HG03196 (cell line): ENCODE measurements at regions not wholly inside any gene's neighbourhood (a gene's known extent, or its start where the extent isn't known, plus 50 kb on each side); places are given as distances from the start of the nearest gene placed in this dataset.
"Not testable (repeated sequence)": the region's sequence is repeated elsewhere in the genome, so short reads cannot be mapped to it uniquely, and the experiment has no call there.

Experiments used
- ATAC-seq: cut with Tn5 transposase; IDR thresholded peaks from one replicate; pipeline ENCODE4 v1.9.1; 2021; ENCODE audit not compliant: unreplicated experiment

- not testable (repeated sequence) for ATAC-seq
These were observed 293.8 kb downstream of the RDH14 start for GRCh38 chr2:18266699-18267098.

GRCh38 chr2:18265614-18266586 is 294.6 kb downstream of the RDH14 start:
- ATAC-seq, result no peak

- no peak for ATAC-seq
These were observed 297.9 kb downstream of the RDH14 start for GRCh38 chr2:18262601-18263000.

DNA sequence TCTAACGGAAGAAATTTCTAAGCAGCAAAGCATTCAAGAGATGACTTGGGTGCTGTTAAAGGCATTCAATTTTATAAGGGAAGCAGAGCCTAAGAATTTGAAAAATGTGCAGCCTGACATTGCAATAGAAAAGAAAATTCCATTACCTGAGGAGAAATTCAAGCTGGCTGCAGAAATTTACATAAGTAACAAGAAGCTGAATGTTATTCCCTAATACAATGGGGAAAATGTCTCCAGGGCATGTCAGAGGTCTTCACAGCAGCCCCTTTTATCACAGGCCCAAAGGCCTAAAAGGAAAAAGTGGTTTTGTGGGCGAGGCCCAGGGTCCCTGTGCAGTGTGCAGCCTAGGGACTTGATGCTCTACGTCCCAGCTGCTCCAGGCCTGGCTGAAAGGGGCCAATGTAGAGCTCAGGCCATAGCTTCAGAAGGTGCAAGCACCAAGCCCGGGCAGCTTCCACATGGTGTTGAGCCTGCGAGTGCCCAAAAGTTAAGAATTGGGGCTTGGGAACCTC is 306.7 kb downstream of the RDH14 start:
- no peak for ATAC-seq

DNA sequence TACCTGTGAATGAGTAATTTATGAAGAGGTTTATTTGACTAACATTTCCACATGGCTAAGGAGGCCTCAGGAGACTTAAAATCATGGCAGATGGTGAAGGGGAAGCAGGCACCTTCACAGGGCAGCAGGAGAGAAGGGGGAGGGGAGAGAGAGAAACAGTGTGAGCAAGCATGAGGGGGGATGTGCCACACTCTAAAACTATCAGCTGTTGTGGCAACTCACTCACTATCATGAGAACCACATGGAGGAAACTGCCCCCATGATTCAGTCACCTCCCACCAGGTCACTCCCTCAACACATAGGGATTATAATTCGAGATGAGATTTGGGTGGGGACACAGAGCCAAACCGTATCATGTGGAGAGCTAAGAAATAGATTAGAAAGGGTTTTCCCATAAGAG is 309.0 kb downstream of the RDH14 start:
- ATAC-seq, result no peak

DNA sequence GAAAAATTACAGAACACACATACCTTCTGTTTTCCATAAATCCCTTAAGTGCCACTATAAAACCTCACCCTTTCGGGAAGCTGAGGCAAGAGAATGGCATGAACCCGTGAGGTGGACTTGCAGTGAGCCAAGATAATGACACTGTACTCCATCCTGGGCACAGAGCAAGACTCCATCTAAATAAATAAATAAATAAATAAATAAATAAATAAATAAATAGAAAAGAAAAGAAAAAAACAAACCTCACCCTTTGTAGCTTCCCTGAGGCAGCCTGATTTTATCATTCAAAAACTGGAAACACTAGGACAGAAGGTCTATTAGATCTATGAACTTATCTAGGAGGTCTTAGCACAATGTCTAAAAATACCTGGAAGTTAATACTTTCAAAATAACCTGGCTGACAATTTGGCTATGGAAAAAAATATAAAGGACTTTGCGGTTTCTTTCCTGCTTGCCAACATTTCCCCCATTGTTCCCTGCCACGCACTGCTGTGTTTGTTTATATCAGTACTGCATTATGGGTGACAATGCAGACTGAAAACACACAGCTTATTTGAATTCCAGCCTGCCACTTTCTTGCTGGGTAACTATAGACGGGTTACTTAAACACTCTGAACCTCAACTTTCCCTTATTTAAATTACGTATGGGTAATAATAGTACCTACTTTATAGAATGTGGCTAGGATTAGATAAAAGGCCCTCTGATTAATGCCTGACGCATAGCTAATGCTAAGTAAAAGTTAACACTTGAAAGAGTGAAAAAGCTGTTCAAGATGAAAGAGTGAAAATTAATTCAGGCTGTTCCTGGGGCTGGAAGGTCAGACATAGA is 313.0 kb downstream of the RDH14 start:
- no peak for ATAC-seq

- no peak for ATAC-seq
These were observed 315.1 kb downstream of the RDH14 start for GRCh38 chr2:18245375-18245774.

- no peak for ATAC-seq
These were observed 315.6 kb downstream of the RDH14 start for GRCh38 chr2:18244845-18245244.

GRCh38 chr2:18243816-18244215 is 316.6 kb downstream of the RDH14 start:
- ATAC-seq, result no peak

DNA sequence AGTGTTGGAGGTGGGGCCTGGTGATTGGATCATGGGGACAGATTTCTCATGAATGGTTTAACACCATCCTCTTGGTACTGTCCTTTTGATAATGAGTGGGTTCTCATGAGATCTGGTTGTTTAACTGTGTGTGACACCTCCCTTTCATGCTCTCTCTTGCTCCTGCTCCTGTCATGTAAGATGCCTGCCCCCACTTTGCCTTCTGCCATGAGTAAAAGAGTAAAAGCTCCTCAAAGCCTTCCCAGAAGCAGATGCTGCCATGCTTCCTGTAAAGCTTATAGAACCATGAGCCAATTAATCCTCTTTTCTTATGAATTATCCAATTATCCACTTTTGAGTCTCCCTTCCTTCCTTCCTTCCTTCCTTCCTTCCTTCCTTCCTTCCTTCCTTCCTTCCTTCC is 317.7 kb downstream of the RDH14 start:
- ATAC-seq, result no peak

GRCh38 chr2:18238209-18238608 is 322.2 kb downstream of the RDH14 start:
- no peak for ATAC-seq

- ATAC-seq, result no peak
These were observed 323.2 kb downstream of the RDH14 start for GRCh38 chr2:18237298-18237697.

- no peak for ATAC-seq
These were observed 327.6 kb downstream of the RDH14 start for GRCh38 chr2:18232731-18233438.

GRCh38 chr2:18230668-18231067 is 329.8 kb downstream of the RDH14 start:
- no peak for ATAC-seq

DNA sequence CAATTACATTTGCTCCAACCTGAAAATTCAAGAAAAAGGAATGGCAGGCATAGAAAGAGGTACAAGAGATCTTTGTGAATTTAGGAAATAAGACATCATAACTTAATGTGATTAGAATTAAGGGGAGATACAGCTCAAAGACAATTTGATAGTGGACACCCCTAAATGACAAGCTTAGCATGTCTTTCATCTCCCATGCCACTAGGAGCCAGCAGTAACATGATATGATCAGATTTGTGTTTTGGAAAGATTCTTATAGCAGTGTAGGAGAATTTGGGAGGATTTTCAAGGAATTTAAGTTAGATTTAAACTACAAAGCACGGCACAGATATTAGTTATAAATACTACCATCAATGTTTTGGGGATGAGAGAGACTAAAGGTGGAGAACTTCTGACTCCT is 340.8 kb downstream of the RDH14 start:
- ATAC-seq, result no peak

- no peak for ATAC-seq
These were observed 339.9 kb downstream of the KCNS3 start for GRCh38 chr2:18218160-18218933.

GRCh38 chr2:18214936-18215335 is 336.5 kb downstream of the KCNS3 start:
- no peak for ATAC-seq

DNA sequence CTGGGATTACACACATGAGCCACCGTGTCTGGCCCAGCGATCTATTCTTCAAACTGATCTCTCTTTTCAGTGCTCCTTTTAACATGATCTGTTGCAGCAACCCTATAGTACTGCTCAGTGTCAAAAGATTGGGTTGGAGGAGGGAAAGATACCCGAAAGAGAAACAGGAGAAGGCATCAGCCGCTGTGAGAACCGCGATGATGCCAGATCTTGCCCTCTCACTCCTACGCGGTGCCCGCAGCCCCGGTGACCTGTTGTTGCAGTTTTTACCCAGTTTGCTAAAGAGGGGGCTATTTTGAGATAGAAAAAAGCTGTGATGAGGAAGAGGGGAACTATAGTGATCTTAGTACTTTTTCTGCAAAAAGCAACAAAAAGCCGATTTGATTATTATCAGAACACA is 335.5 kb downstream of the KCNS3 start:
- no peak for ATAC-seq

DNA sequence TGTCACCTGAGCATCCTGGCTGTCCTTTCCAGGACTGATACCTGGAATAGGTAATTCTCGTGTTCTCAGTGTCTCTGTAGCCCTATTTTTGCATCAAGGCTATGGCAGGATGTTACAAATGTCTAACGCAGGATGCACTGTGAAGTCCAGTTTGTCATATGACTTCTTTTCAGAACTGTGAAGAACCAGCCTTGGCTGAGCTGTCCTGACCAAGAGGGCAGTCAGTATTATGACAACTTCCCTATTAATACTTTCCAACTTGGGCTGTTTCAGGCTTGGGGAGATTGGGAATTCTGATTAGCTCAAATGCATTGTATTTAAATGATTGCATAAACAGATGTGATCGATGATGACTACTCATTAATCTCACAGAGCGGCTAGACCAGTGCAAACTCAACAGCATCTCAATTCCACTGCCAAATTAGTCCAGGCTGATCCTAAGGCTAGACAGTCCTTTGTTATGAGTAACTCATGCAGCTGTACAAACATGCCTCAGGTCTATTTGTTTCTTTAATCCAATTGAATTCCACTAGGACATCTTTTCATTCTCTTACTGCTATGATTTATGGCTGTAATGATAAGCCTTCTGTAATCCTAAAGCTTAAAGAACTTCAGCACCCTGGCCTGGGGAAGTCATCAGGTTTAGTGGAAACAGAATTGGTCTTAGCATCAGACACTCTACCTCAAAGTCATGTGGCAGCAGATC is 331.6 kb downstream of the KCNS3 start:
- no peak for ATAC-seq

- ATAC-seq, result no peak
These were observed 330.5 kb downstream of the KCNS3 start for GRCh38 chr2:18208956-18209355.
